Lung (tissue), 11 donors: ENCODE measurements at regions not wholly inside any gene's neighbourhood (a gene's known extent, or its start where the extent isn't known, plus 50 kb on each side); places are given as distances from the start of the nearest gene placed in this dataset.

Experiments
- ATAC-seq: fragments of 200-7000 bp; cut with Tn5 transposase; one replicate; pipeline ENCODE4 v1.9.1; 2020; ENCODE audit warnings: moderate number of reproducible peaks; ENCODE audit not compliant: insufficient read depth, low FRiP score
- DNase-seq, 3 donors: peaks; one replicate each; pipeline ENCODE4 v3.0.0-alpha.2; 2013 to 2017
- H3K27ac ChIP-seq, 2 donors: one replicate each; pipeline ENCODE4 v1.5.1; 2013; ENCODE audit warnings: mild to moderate bottlenecking in 2 of 2, moderate library complexity in 2 of 2, control low read depth in 1 of 2, inconsistent platforms in 1 of 2, low read depth in 1 of 2, low read length in 1 of 2
- H3K27me3 ChIP-seq, 3 donors: one replicate each; pipeline ENCODE4 v1.5.1; 2013; ENCODE audit warnings: low read length in 2 of 3; ENCODE audit not compliant: control insufficient read depth in 3 of 3, insufficient read depth in 3 of 3
- H3K36me3 ChIP-seq, 4 donors: one replicate each; pipeline ENCODE4 v1.5.1; 2013; ENCODE audit warnings: low read length in 4 of 4, mild to moderate bottlenecking in 1 of 4, moderate library complexity in 1 of 4; ENCODE audit not compliant: control insufficient read depth in 4 of 4, insufficient read depth in 4 of 4
- H3K4me1 ChIP-seq, 5 donors: one replicate each; pipeline ENCODE4 v1.5.1; 2013; ENCODE audit warnings: low read length in 5 of 5, mild to moderate bottlenecking in 2 of 5, moderate library complexity in 1 of 5; ENCODE audit not compliant: control insufficient read depth in 5 of 5, insufficient read depth in 5 of 5
- H3K4me3 ChIP-seq: one replicate; pipeline ENCODE4 v1.5.1; 2013; ENCODE audit warnings: mild to moderate bottlenecking, control low read depth, moderate library complexity
- H3K9ac ChIP-seq, 2 donors: one replicate each; pipeline ENCODE4 v1.5.1; 2013; ENCODE audit warnings: low read length in 2 of 2, control low read depth in 1 of 2; ENCODE audit not compliant: insufficient read depth in 1 of 2
- H3K9me3 ChIP-seq, 4 donors: one replicate each; pipeline ENCODE4 v1.5.1; 2013; ENCODE audit warnings: low read length in 3 of 4, mild to moderate bottlenecking in 1 of 4, moderate library complexity in 1 of 4; ENCODE audit not compliant: control insufficient read depth in 4 of 4, insufficient read depth in 3 of 4
- CTCF ChIP-seq: IDR thresholded peaks from 2 replicates; pipeline ENCODE4 v1.5.1; 2012; ENCODE audit warnings: mild to moderate bottlenecking; ENCODE audit errors: control extremely low read depth, extremely low read depth
- WGBS, 2 donors: extraction: QIAGEN DNeasy Blood & Tissue Kit; methylation state at CpG; one replicate each; pipeline ENCODE4 v1.1.7; 2013; 5-methylcytosine and 5-hydroxymethylcytosine counted together
- donor health status: control.
- donor health status: control.
- donor health status: Bipolar disorder and iron deficiency.
- donor health status: healthy.
- donor health status: DM: yes; HTN: yes; CAD: no.

- H3K9me3 ChIP-seq, result no peaks in the 10 kb centered on the region
- DNase-seq, result peak; percentile 33 to 61 (median 60)
- TF ChIP-seq CTCF, result no peak
- no peak overlapping the region for H3K9ac ChIP-seq
- H3K27me3 ChIP-seq, result no peaks in the 10 kb centered on the region
- no peak overlapping the region for H3K4me3 ChIP-seq
- H3K36me3 ChIP-seq, result no peaks in the 10 kb centered on the region
- H3K27ac ChIP-seq, result no peak overlapping the region
- H3K4me1 ChIP-seq, result peaks cover 0 to 41% (median 8%) of the 10 kb centered on the region in 5 donors
- whole genome bisulfite sequencing, 2 donors, result 56 to 60% methylated on average over 3 of the region's 3 CpGs
- ATAC-seq, result peak; percentile 46
Measured at GRCh38 chr3:194761384-194761783, 75.7 kb downstream of the FAM43A start.

GRCh38 chr3:194766845-194767244 is 81.2 kb downstream of the FAM43A start:
- no peak for ATAC-seq
- Histone ChIP-seq H3K27ac (no peak overlapping the region), H3K4me1 (peaks cover 0 to 8% (median 4%) of the 10 kb centered on the region in 5 donors), H3K9ac (peak overlapping the region in 1 of 2 donors; percentile 13), H3K9me3 (no peaks in the 10 kb centered on the region), H3K36me3 (no peaks in the 10 kb centered on the region), H3K27me3 (no peaks in the 10 kb centered on the region), H3K4me3 (no peak overlapping the region)
- TF ChIP-seq CTCF, result no peak
- DNase-seq, result peak in 1 of 3 donors; percentile 38
- WGBS, 2 donors, result 26 to 38% methylated on average over 7 of the region's 7 CpGs

GRCh38 chr3:194767446-194768207 is 81.9 kb downstream of the FAM43A start:
- 65 to 83% methylated on average over 8 of the region's 8 CpGs for WGBS, 2 donors
- no peak overlapping the region for H3K4me3 ChIP-seq
- H3K4me1 ChIP-seq, result peaks cover 0 to 8% (median 4%) of the 10 kb centered on the region in 5 donors
- H3K27ac ChIP-seq, result no peak overlapping the region
- TF ChIP-seq CTCF, result no peak
- DNase-seq, result no peak
- no peaks in the 10 kb centered on the region for H3K9me3 ChIP-seq
- ATAC-seq, result no peak
- H3K9ac ChIP-seq, result no peak overlapping the region
- no peaks in the 10 kb centered on the region for H3K27me3 ChIP-seq
- H3K36me3 ChIP-seq, result no peaks in the 10 kb centered on the region
